ENCODE measurements at regions not wholly inside any gene's neighbourhood (a gene's known extent, or its start where the extent isn't known, plus 50 kb on each side); places are given as distances from the start of the nearest gene placed in this dataset.

GRCh38 chr10:55220975-55221374 is 419.9 kb upstream of the PCDH15 start:
- Mint-ChIP-seq H3K9me3 (ENCODE audit: low read depth) (no peaks in the 10 kb centered on the region), H3K4me3 (ENCODE audit: low read depth) (no peak overlapping the region), H3K36me3 (ENCODE audit: insufficient read depth) (no peaks in the 10 kb centered on the region), H3K27ac (no peak overlapping the region), H3K27me3 (no peaks in the 10 kb centered on the region), H3K4me1 (ENCODE audit: low read depth) (peaks cover 11% of the 10 kb centered on the region)
- TF ChIP-seq CTCF (IDR thresholded peaks at IDR 0.05; ENCODE audit: unreplicated experiment): no peak
- DNase-seq (ENCODE audit: low spot score, unreplicated experiment): no peak

GRCh38 chr10:55215699-55216098 is 414.7 kb upstream of the PCDH15 start:
- no peak overlapping the region for H3K27ac Mint-ChIP-seq
- no peaks in the 10 kb centered on the region for H3K9me3 Mint-ChIP-seq (ENCODE audit: low read depth)
- DNase-seq (ENCODE audit: low spot score, unreplicated experiment): no peak
- H3K36me3 Mint-ChIP-seq (ENCODE audit: insufficient read depth): no peaks in the 10 kb centered on the region
- no peak for TF ChIP-seq CTCF (IDR thresholded peaks at IDR 0.05; ENCODE audit: unreplicated experiment)
- peaks cover 4% of the 10 kb centered on the region for H3K27me3 Mint-ChIP-seq
- H3K4me1 Mint-ChIP-seq (ENCODE audit: low read depth): peaks cover 8% of the 10 kb centered on the region
- H3K4me3 Mint-ChIP-seq (ENCODE audit: low read depth): no peak overlapping the region

DNA sequence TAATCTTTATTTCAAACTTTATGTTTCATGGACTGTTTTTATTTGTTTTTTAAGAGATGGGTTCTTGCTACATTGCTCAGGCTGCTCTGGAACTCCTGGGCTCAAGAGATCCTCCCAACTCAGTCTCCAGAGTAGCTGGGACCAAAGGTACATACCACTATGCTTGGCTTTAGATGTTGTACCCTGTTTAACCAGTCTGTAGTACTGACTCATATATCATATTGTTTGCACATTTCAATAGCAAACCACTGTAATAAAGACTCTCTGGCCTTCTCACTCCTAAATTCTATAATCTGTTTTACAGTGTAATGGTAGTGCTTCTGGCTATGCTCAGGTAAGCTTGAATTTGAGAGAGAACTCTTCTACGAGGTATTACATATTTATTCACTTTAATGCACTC is 413.6 kb upstream of the PCDH15 start:
- no peak for DNase-seq (ENCODE audit: low spot score, unreplicated experiment)
- H3K4me1 Mint-ChIP-seq (ENCODE audit: low read depth): peaks cover 8% of the 10 kb centered on the region
- no peak overlapping the region for H3K4me3 Mint-ChIP-seq (ENCODE audit: low read depth)
- no peak overlapping the region for H3K27ac Mint-ChIP-seq
- no peak for TF ChIP-seq CTCF (IDR thresholded peaks at IDR 0.05; ENCODE audit: unreplicated experiment)
- H3K27me3 Mint-ChIP-seq: peaks cover 4% of the 10 kb centered on the region
- H3K36me3 Mint-ChIP-seq (ENCODE audit: insufficient read depth): no peaks in the 10 kb centered on the region
- H3K9me3 Mint-ChIP-seq (ENCODE audit: low read depth): peaks cover 2% of the 10 kb centered on the region

DNA sequence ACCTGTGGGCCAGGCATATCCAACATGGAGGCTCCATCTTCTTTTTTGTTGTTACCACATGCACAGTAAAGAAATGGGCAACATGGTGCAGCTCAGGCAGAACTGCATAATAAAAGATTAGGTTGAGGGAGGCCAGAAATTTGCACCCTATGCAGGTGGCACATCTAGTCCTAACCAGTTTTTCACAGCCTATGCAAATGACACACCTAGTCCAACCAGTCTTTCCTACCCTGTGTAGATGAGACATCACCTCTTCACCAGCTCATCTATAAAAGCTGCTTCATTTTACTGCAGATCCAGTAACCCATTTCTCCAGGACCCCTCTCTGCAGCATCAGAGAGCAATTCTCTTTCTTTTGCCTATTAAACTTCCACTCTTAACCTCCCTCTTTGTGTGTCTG is 411.0 kb upstream of the PCDH15 start:
- no peak for DNase-seq (ENCODE audit: low spot score, unreplicated experiment)
- peaks cover 2% of the 10 kb centered on the region for H3K4me1 Mint-ChIP-seq (ENCODE audit: low read depth)
- no peak for TF ChIP-seq CTCF (IDR thresholded peaks at IDR 0.05; ENCODE audit: unreplicated experiment)

DNA sequence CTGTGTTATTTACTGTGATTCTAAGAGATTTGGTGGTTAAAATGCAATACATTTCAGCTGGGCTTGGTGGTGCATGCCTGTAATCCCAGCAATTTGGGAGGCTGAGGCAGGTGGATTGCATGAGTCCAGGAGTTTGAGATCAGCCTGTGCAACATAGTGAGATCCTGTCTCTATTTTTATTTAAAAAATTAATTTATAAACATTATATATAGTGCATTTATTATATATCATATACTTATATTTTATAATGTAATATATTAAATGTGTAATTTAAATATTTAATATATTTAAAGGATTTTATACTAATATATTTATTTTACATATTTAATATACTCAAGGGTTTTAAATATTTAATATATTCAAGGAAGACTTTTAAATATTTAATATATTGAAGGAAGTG is 402.8 kb upstream of the PCDH15 start:
- Mint-ChIP-seq H3K36me3 (ENCODE audit: insufficient read depth) (no peaks in the 10 kb centered on the region), H3K9me3 (ENCODE audit: low read depth) (peaks cover 3% of the 10 kb centered on the region), H3K27me3 (no peaks in the 10 kb centered on the region), H3K27ac (no peak overlapping the region), H3K4me3 (ENCODE audit: low read depth) (no peak overlapping the region), H3K4me1 (ENCODE audit: low read depth) (peaks cover under 1% of the 10 kb centered on the region)
- TF ChIP-seq CTCF (IDR thresholded peaks at IDR 0.05; ENCODE audit: unreplicated experiment): no peak
- no peak for DNase-seq (ENCODE audit: low spot score, unreplicated experiment)

More for the DNA sequence above, 411.0 kb upstream of the PCDH15 start:
- no peak overlapping the region for H3K4me3 Mint-ChIP-seq (ENCODE audit: low read depth)
- no peaks in the 10 kb centered on the region for H3K36me3 Mint-ChIP-seq (ENCODE audit: insufficient read depth)
- H3K9me3 Mint-ChIP-seq (ENCODE audit: low read depth): peaks cover 2% of the 10 kb centered on the region
- peaks cover 4% of the 10 kb centered on the region for H3K27me3 Mint-ChIP-seq
- H3K27ac Mint-ChIP-seq: no peak overlapping the region
